T1000 (cell line): ENCODE measurements at regions not wholly inside any gene's neighbourhood (a gene's known extent, or its start where the extent isn't known, plus 50 kb on each side); places are given as distances from the start of the nearest gene placed in this dataset.

Experiments used
- DNase-seq: peaks from one replicate; lab custom pipeline; 2025; ENCODE audit warnings: mixed read lengths; lab: John Stamatoyannopoulos, UW

- DNase-seq: no peak
Observed at GRCh38 chr2:23286758-23287704, 97.9 kb upstream of the KLHL29 start.

- DNase-seq: no peak
Observed at GRCh38 chr2:23289671-23290070, 95.3 kb upstream of the KLHL29 start.

DNA sequence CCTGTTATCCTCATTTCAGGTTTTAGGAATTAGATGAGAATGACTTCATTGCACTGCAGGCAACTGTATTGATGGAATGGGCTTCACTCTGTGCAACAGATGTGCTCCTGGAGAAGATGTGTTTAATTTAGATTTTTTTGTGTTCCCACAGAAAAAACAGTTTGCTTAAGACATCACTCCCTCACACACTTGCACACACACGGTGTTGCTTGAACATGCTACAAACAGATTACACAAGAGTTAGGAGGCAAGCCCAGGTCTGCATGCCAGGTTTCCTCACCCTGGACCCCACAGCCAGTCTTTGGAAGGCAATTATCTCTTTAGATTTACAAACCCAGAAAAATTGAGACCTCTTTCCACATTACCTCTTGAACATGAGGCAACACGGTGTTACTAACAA is 93.7 kb upstream of the KLHL29 start:
- no peak for DNase-seq

DNA sequence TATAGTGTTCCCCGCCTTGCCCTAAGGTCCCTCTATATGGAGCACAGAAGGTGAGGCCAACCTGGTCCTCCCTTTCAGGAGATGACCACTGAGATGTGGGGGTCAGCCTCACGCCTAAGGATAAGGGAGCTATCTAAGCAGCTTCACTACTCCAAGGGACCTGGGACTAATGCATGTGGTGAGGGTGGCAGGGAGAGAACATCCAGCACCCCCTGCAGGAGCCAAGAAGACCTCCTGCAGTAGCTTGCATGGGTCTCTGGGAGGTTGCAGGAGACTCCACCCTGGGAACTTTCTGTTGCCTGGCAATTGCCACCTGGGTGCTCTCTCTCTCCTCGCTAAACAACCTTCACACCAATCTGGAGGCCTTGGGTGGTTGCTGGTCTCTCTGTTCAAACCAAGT is 93.0 kb upstream of the KLHL29 start:
- no peak for DNase-seq

- DNase-seq: no peak
Observed at GRCh38 chr2:23293063-23293462, 91.9 kb upstream of the KLHL29 start.

GRCh38 chr2:23293731-23294130 is 91.2 kb upstream of the KLHL29 start:
- DNase-seq: no peak

DNA sequence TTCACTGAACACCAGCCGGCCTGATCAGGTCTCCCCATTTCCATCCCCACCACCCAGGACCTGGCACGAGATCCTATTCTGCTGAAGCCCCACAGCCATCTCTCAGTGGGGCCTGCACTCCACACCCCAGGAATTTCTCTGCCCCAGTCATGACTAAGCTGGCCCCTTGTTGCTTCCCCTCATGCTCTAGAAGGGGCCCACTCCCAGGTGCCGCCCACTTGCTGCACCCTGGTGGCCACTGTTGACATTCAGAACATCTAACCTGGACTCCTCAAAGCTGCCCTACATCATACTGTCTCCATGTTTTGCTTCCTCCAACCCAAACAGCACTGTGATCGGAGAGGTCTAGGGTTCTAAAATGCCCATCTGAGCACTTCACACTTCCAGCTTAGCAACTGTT is 90.7 kb upstream of the KLHL29 start:
- no peak for DNase-seq

DNA sequence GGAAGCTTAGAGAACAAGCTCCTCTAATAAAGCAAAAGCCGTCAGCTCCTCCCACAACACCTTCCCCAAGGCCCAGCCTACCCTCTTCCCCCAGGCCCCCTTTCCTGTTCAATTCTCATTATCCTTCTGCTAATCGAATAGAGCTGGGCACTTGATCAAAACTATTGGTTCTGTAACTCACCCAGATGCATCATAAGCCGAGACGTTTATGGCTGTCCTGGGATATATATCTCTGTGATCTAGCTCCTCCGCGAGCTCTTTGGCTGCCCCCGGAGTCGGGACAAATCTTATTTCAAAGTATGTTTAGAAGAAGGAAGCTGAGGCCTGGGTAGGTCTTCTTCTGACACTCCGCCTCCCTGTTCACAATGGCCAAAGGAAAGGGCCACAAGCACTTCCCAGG is 88.3 kb upstream of the KLHL29 start:
- no peak for DNase-seq

- no peak for DNase-seq
Observed at GRCh38 chr2:23297112-23297511, 87.9 kb upstream of the KLHL29 start.

- DNase-seq: no peak
Observed at GRCh38 chr2:23298551-23298950, 86.4 kb upstream of the KLHL29 start.

DNA sequence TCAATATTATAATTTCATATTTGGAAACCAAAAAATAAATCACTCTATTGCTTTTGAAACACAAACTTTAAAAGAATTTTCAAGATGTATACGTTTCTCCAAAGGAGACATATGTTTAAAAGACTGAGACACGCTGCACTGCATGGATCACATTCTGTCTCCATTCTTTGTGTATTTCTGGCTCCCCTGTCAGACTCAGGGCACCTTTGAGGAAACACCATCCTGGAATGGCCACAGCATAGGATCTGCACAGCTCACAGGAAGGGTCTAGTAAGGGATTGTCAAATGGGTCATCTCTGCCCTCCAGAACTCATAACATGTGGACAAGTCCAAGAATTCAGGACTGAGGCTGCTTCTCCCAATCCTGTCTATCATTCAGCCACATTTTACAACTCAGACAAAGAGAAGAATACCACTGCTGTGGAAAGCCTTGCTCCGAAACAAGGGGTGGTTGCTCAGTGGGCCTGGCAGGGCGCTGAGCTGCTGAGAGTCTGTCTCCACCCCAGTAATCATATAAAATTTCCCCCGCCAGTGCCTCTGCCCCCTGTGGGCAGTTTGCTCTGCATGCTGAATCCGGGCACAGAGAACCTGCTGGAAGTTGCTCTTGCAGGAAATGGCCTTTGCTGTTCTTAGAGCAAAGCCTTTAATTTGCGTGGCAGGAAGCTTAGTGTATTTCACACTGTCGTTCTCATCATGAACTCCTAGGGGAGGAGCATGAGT is 85.3 kb upstream of the KLHL29 start:
- no peak for DNase-seq

GRCh38 chr2:23301136-23301535 is 83.8 kb upstream of the KLHL29 start:
- no peak for DNase-seq

- DNase-seq: no peak
Observed at GRCh38 chr2:23302591-23302990, 82.4 kb upstream of the KLHL29 start.

- no peak for DNase-seq
Observed at GRCh38 chr2:23306401-23306800, 78.6 kb upstream of the KLHL29 start.

GRCh38 chr2:23311186-23311585 is 73.8 kb upstream of the KLHL29 start:
- DNase-seq: no peak

- no peak for DNase-seq
Observed at GRCh38 chr2:23312996-23313606, 71.9 kb upstream of the KLHL29 start.

DNA sequence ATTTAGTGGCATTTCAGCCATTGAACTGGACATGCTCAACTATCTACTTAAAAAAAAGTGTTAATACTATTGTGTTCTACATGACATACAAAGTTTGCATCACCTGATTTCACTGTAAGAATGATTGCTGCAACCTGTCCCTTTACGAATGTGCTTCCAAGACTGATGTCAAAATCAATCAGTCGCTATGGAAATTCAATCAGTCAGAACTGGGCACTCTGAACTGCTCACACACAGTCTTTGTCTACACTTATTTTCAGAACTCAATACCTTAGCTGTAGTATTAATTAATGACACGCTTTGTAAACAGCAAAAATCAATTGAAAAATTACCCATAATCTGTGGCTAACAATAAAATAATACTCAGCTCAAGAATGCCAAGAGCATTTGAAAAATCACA is 70.3 kb upstream of the KLHL29 start:
- no peak for DNase-seq

DNA sequence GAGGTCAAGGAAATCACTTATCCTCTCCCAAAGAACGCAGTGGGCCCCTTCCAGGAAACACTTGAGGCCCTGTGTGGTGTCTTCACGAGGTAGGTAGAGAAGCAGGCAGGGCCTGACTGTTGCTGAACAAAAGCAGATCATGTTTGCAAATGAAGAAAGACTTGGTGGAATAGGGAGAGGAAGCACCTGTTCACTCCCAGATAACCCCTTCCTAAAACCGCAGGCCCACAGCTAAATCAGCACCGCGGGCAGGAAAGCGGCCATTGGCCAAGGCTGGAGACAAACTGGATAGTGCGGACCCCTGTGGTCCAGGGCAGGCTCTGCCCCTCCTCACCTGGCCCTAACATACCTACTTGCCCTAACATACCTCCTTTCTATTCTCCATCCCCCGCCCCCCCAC is 64.9 kb upstream of the KLHL29 start:
- no peak for DNase-seq

GRCh38 chr2:23321751-23322150 is 63.2 kb upstream of the KLHL29 start:
- no peak for DNase-seq

DNA sequence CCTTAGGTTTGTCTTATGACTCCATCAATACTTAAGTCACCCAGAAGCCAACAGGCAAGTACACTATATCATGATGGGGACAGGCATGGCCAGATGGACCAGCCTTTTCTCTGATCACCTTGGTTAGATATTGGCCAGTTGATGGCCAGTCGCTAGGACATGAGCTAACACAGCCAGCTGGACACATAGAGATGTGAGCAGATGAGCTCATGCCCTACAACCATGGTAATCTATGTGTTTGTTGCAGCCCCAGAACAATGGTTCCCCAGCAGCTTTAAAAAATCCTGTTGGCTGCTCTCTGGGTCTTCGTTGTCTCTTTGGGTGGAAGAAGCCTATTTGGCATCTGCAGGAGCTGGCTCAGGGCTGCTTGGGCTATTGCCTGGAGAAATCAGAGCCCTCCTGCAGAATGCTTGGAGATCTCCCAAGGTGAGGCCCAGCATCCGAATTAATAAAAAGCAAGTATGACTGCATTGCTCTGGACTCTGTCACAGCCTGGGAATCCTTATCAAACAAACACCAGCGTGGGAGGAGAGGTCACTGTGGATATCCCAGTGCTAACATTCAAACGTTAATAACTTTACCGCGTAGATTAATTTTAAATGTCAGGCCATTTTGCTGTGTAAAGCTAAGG is 62.3 kb upstream of the KLHL29 start:
- DNase-seq: no peak

DNA sequence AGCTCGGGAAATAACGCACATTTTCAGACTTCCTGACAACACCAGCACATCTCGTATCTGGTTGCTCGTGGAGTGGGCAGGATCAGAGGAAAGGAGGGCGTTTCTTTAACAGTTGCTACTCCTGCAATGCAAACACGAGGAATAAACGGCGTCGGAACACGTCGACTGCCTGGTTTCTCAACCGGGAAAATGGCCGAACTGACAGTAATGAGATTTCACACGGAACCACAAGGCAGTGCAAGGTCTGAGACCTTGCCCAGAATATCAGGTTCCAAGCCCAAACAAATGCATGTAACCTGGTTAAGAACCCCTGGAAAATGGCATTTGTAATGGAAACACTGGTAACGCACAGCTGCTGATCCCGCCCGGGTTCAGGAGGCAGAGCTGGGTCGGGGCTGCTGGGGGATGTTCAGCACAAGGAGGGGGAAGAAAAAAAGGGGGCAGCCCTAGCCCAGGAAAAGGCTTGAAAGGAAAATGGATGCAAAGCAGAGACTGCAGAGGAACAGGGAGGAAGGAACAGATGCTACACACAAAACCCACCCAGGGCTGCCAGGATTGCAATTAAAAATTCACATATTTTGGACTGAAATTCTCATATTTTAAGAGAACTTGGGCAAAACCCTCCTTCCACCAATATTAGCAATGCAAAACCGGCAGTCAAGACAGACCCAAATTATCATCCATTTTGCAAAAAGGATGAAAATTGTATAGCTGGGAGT is 61.6 kb upstream of the KLHL29 start:
- no peak for DNase-seq
